Activated naive CD8-positive, alpha-beta T cell treated with anti-CD3 and anti-CD28 coated beads, Interleukin-2, amount 10 ng/mL, durations not matched to agents 7 days and 5 days (primary cell): ENCODE measurements at regions not wholly inside any gene's neighbourhood (a gene's known extent, or its start where the extent isn't known, plus 50 kb on each side); places are given as distances from the start of the nearest gene placed in this dataset.

ENCODE experiments used
- ATAC-seq: fragments of 150-1000 bp; cut with Tn5 transposase; one replicate; pipeline ENCODE4 v1.10.0; 2021; ENCODE audit warnings: low read depth, moderate library complexity
- POLR2A ChIA-PET: fragments of 350-600 bp; sonication (Branson Sonifier 250); formaldehyde crosslinking; loops from one replicate; lab custom pipeline; 2021; ENCODE audit warnings: antibody characterized with exemption; lab: Charles Lee
- DNase-seq: peaks from one replicate; pipeline ENCODE4 v3.0.0; 2021
- H3K27ac Mint-ChIP-seq: one replicate; pipeline ENCODE4 v1.8.0; 2022; ENCODE audit warnings: mild to moderate bottlenecking, mixed read lengths
- H3K27me3 Mint-ChIP-seq: one replicate; pipeline ENCODE4 v1.8.0; 2022; ENCODE audit warnings: mild to moderate bottlenecking, moderate library complexity, mixed read lengths
- H3K36me3 Mint-ChIP-seq: one replicate; pipeline ENCODE4 v1.8.0; 2021; ENCODE audit warnings: mild to moderate bottlenecking, mixed read lengths
- H3K4me1 Mint-ChIP-seq: one replicate; pipeline ENCODE4 v1.8.0; 2021; ENCODE audit warnings: mixed read lengths
- H3K4me3 Mint-ChIP-seq: one replicate; pipeline ENCODE4 v1.8.0; 2022; ENCODE audit warnings: mild to moderate bottlenecking, moderate library complexity, mixed read lengths
- H3K9me3 Mint-ChIP-seq: one replicate; pipeline ENCODE4 v1.8.0; 2021; ENCODE audit warnings: mixed read lengths

DNA sequence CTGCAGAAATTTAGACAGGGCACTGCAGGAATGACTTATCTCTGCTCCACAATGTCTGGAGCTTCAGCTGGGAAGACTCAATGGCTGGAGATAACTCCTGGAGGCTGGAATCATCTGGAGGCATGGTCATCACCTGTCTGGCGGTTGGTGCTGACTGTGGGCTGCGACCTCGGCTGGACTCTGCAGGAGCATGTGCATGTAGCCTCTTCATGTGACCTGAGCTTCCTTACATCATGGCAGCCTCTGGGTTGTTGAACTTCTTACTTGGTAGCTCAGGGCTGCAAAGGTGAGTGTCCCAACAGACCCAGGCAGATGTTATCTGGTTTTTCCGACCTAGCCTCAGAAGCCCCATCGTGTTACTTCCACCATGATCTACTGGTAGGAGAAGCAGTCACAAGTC lies 188.2 kb upstream of the RPL38 start:
- H3K27ac Mint-ChIP-seq = no peak overlapping the region
- POLR2A ChIA-PET = no interaction called here
- DNase-seq = no peak
- H3K4me1 Mint-ChIP-seq = peaks cover 16% of the 10 kb centered on the region
- no peak overlapping the region for H3K4me3 Mint-ChIP-seq
- H3K9me3 Mint-ChIP-seq = no peaks in the 10 kb centered on the region
- ATAC-seq = no peak
- peaks cover 13% of the 10 kb centered on the region for H3K27me3 Mint-ChIP-seq
- no peaks in the 10 kb centered on the region for H3K36me3 Mint-ChIP-seq

DNA sequence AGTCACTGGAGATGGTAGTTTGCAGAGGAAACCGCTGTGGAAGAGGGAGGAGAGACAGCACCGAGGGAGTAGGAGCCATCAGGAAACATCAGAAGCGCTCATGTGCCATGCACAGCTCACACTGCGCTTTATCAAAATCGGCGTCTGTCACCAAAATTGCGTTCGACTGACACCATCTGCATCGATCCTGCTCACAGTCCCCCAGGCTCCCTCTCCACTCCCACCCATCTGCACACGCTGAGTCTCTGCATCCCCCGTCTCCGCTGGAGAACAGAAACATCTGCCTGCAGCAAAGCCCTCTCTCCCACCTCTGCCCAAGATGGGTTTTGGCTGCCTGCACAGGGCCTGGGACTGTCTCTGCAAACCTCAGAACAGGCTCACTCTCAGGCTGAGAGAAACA lies 187.5 kb upstream of the RPL38 start:
- Mint-ChIP-seq H3K4me1 (peaks cover 17% of the 10 kb centered on the region), H3K4me3 (no peak overlapping the region), H3K36me3 (no peaks in the 10 kb centered on the region), H3K9me3 (no peaks in the 10 kb centered on the region), H3K27ac (no peak overlapping the region), H3K27me3 (peaks cover 13% of the 10 kb centered on the region)
- no peak for ATAC-seq
- DNase-seq = no peak
- POLR2A ChIA-PET = no interaction called here

DNA sequence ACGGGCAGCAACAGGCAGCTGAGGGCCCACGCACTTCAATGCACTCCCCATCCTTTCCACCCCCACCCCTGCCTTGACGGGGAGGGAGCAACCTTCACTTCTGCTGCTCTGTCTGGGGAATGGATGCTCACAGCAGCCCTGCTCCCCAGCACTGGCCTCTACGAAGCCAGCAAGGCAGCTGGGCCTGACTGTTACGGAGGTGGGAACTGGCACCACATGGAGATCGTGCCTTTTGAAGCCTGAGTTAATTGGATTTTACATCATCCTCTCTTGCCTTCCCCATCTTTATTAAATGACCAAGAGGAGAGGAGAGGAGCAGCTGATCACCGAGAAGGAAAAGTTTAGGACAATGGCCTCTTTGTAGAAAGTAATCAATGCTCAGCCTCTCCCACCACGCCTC lies 187.0 kb upstream of the RPL38 start:
- DNase-seq = no peak
- H3K27ac Mint-ChIP-seq = no peak overlapping the region

DNA sequence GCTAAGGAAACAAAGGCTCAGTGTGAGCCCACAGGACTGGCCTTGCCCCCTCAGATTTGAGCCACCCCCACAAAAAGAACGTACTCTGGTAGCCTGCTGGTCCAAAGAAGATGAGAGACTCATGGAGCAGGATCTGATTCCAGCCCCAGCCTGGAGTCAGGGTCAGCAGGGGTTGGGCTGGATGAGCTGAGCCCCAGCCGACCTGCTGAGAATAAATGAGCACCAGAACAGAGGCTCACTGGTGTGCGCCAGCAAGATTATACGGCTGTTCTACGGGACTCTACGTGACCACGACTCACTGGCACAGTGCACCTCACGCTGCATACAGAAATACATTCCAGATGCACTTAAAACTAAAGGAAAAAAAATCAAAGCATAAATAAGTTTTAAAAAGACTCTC lies 186.0 kb upstream of the RPL38 start:
- peaks cover 14% of the 10 kb centered on the region for H3K4me1 Mint-ChIP-seq
- POLR2A ChIA-PET = no interaction called here
- no peak overlapping the region for H3K4me3 Mint-ChIP-seq
- no peaks in the 10 kb centered on the region for H3K9me3 Mint-ChIP-seq
- DNase-seq = no peak
- H3K27ac Mint-ChIP-seq = no peak overlapping the region
- ATAC-seq = no peak
- no peaks in the 10 kb centered on the region for H3K36me3 Mint-ChIP-seq
- peaks cover 11% of the 10 kb centered on the region for H3K27me3 Mint-ChIP-seq

More for the DNA sequence above, 187.0 kb upstream of the RPL38 start:
- POLR2A ChIA-PET = no interaction called here
- Mint-ChIP-seq H3K4me3 (no peak overlapping the region), H3K4me1 (peaks cover 17% of the 10 kb centered on the region), H3K36me3 (no peaks in the 10 kb centered on the region), H3K27me3 (peaks cover 13% of the 10 kb centered on the region), H3K9me3 (no peaks in the 10 kb centered on the region)
- no peak for ATAC-seq

DNA sequence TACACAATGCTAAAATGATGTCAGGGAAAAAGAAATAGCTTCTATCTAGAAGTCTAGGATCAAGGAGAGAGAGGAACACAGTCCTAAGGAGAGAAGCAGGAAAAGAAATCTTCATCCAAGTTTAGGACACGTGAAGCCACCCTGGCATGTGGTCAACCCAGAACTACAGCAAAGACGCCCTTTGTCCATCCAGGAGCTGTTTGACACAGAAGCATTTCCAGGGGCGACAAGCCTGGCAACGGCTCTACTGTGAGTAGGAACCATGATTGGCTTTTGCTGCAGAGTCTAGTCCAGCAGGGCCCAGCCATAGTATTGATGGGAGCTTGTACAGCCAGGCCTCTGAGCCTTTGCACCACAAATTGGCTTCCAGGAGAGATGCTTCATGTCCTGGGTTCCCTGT lies 185.4 kb upstream of the RPL38 start:
- no peak for ATAC-seq
- POLR2A ChIA-PET = no interaction called here
- no peak for DNase-seq
- no peaks in the 10 kb centered on the region for H3K9me3 Mint-ChIP-seq
- peaks cover 7% of the 10 kb centered on the region for H3K27me3 Mint-ChIP-seq
- no peak overlapping the region for H3K4me3 Mint-ChIP-seq
- H3K36me3 Mint-ChIP-seq = no peaks in the 10 kb centered on the region
- peaks cover 10% of the 10 kb centered on the region for H3K4me1 Mint-ChIP-seq
- H3K27ac Mint-ChIP-seq = no peak overlapping the region

DNA sequence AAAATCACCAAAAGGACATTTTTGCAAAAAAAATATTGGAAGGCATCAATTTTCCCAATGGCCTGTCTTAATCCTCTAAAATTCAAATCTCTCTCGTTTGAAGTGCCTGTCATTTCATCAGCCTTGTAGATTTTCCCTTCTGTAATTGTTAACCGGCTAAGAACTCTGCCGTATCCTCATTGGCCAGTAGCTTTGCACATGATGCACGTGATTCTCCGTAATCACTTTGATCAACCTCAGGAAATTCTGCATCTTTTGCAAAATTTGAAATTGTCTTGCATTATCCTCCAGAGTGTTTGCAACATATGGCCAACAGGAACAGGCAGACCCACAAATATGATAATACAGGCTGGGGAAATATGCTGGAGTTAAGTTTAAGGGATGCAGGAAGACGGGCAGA lies 184.2 kb upstream of the RPL38 start:
- no peak for DNase-seq
- H3K27me3 Mint-ChIP-seq = no peaks in the 10 kb centered on the region
- POLR2A ChIA-PET = no interaction called here

DNA sequence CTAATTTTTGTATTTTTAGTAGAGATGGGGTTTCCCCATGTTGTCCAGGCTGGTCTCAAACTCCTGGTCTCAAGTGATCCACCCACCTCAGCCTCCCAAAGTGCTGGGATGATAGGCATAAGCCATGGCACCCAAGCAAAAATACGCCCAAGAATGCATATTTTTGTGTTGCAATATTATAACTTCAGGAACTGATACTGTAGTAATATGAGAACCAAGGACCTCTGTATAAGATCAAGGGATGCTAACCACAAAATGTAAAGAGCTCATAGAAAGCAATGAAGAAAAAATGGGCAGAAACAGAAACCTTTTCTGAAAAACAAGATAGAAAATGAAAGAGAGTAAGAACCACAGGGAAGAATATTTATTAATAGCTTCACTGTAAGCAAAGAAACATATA lies 183.6 kb upstream of the RPL38 start:
- ATAC-seq (no peak), DNase-seq (no peak)
- peaks cover 8% of the 10 kb centered on the region for H3K4me1 Mint-ChIP-seq
- POLR2A ChIA-PET = no interaction called here
- H3K9me3 Mint-ChIP-seq = no peaks in the 10 kb centered on the region
- no peaks in the 10 kb centered on the region for H3K27me3 Mint-ChIP-seq
- H3K36me3 Mint-ChIP-seq = no peaks in the 10 kb centered on the region
- H3K27ac Mint-ChIP-seq = no peak overlapping the region
- no peak overlapping the region for H3K4me3 Mint-ChIP-seq

More for the DNA sequence above, 184.2 kb upstream of the RPL38 start:
- Mint-ChIP-seq H3K4me3 (no peak overlapping the region), H3K36me3 (no peaks in the 10 kb centered on the region), H3K27ac (no peak overlapping the region), H3K4me1 (peaks cover 8% of the 10 kb centered on the region), H3K9me3 (no peaks in the 10 kb centered on the region)
- ATAC-seq = no peak

DNA sequence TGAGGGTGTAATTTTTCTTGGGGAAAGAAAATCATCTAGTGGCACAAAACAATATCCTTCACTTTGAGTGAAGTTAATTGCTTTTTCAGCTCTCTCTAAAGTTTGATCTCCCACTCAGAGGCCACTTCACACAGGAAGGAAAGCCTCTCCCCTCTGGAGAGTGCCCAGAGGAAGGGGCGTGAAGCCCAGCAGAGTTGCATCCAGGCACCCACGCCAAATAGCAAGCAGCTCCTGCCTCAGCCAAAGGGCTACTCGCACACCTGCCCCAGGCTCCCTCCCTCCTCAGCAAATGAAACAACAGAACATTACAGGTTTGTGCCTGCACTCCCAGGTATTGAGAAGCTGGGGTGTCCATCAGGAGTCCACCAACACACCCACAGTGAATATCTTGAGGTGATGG lies 183.0 kb upstream of the RPL38 start:
- Mint-ChIP-seq H3K36me3 (no peaks in the 10 kb centered on the region), H3K4me1 (peaks cover 8% of the 10 kb centered on the region), H3K4me3 (no peak overlapping the region), H3K9me3 (no peaks in the 10 kb centered on the region), H3K27ac (no peak overlapping the region), H3K27me3 (no peaks in the 10 kb centered on the region)
- POLR2A ChIA-PET = no interaction called here
- ATAC-seq (no peak), DNase-seq (no peak)

DNA sequence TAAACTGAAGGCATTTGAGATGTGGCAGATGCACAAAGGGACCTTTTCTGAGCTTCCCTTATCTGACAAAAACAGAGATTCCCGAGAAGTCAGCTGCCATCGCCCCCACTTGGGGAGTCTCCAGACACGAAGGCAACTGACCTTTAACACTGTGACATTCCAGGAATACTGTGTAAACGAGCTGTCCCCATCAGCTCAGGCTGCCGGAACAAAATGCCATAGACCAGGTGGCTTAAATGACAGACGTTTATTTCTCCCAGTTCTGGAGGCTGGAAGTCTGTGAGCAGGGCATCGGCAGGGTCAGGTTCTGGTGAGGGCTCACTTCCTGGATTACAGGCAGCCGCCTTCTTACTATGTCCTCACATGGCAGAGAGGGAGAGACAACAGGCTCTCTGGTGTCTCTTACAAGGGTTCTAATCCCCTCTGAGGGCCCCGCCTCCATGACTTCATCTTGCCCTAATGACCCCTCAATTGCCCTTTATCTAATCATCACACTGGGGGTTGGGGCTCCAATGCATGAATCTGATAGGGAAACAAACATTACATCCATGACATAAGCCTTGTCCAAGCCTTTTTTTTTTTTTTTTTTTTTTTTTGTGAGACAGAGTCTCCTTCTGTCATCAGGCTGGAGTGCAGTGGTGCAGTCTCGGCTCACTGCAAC lies 178.5 kb upstream of the RPL38 start:
- DNase-seq (no peak), ATAC-seq (no peak)
- Mint-ChIP-seq H3K27me3 (peaks cover 7% of the 10 kb centered on the region), H3K4me3 (no peak overlapping the region), H3K36me3 (no peaks in the 10 kb centered on the region), H3K9me3 (no peaks in the 10 kb centered on the region), H3K4me1 (peaks cover 4% of the 10 kb centered on the region), H3K27ac (no peak overlapping the region)
- POLR2A ChIA-PET = no interaction called here

DNA sequence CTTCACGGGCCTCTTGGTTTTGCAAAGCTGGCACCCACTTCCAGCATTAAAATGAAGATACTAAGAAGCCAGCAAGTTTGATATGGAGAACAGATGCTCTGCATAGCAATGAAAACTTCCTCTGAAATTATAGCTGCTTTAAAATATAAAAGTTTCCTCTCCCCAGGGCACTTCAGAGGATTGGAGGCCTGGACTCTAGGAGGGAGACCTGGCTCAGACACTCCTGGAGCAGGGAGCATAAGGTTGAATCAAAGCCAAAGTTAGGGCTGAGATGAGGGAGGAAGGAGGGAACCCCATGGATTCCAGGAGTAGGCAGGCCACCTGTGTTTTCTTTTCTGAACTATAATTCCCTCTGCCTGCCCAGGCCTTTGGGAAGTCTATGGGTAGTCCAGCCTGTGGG lies 176.0 kb upstream of the RPL38 start:
- Mint-ChIP-seq H3K27me3 (peaks cover 18% of the 10 kb centered on the region), H3K36me3 (no peaks in the 10 kb centered on the region), H3K4me3 (no peak overlapping the region), H3K4me1 (peaks cover 2% of the 10 kb centered on the region), H3K9me3 (no peaks in the 10 kb centered on the region), H3K27ac (no peak overlapping the region)
- ATAC-seq (no peak), DNase-seq (no peak)
- POLR2A ChIA-PET = no interaction called here

DNA sequence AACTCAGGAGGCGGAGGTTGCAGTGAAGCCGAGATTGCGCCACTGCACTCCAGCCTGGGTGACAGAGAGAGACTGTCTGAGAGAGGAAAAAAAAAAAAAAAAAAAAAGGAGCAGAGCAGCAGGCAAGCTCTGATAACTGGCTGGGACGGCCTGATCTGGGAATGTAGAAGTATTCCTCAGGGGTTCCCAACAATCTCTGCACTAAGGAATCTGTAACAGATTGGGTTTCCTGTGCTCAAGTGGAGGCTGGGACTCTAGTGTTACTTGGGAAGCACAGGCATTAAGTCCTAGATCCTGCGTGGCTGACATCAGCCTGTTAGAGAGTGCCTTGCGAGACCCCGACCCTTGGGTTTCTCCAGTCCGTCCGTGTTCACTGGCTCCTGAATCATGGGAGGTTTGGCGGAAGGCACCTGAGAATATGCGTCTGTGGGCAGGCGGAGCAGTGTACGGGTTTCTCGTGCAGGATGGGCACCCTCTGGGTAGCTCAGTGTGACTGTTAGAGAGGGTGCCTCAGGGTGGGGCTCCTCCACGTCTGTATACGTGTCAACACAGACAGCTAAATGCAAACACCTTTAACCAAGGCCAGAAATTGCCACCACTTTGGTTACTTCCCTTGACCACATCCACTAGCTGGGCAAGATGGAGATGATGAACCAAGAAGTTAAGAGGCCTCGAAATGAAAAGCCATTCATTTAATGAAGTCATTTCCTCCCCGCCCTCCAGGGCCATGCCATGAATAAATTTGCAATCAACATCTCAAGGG lies 174.9 kb upstream of the RPL38 start:
- H3K4me1 Mint-ChIP-seq = peaks cover 2% of the 10 kb centered on the region
- H3K4me3 Mint-ChIP-seq = no peak overlapping the region
- POLR2A ChIA-PET = no interaction called here
- no peaks in the 10 kb centered on the region for H3K9me3 Mint-ChIP-seq
- peaks cover 21% of the 10 kb centered on the region for H3K27me3 Mint-ChIP-seq
- H3K27ac Mint-ChIP-seq = no peak overlapping the region
- DNase-seq = no peak
- no peak for ATAC-seq
- H3K36me3 Mint-ChIP-seq = no peaks in the 10 kb centered on the region

DNA sequence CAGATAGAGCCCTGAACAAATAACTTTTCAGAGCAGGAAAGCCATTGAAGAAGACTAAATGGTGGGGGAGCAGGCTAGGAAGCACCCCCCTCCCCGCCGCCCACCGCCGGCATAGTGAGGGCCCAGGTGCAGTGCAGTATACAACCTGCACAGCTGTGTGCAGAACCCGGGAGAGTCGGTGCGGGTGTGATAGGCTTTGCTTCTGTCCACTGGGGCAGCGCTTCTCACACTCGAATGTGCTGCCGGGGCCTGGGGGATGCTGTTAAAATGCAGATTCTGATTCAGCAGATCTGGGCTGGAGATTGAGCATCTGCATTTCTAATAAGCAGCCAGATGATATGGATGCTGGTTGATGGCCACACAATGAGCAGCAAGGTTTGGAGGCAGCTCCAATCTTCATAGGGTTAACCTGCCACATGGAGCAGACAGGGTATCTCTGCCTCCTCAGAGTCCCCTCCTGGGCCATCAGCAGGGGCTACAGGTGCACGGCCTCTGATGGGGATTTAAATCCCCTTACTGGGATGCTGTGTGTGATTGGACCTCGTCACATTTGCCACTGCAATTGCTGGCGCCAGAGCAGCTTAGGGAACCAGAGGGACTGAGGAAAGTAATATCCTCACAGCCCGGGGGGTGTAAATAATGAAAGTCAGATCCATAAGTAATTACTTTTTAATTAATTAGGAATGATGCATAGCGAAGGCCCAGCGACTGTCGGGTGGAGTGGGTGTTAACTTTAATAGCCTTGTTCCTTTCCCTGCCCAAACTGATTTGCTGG lies 172.0 kb upstream of the RPL38 start:
- peaks cover 24% of the 10 kb centered on the region for H3K27me3 Mint-ChIP-seq
- H3K36me3 Mint-ChIP-seq = no peaks in the 10 kb centered on the region
- POLR2A ChIA-PET = no interaction called here
- no peaks in the 10 kb centered on the region for H3K9me3 Mint-ChIP-seq
- H3K4me1 Mint-ChIP-seq = peaks cover 3% of the 10 kb centered on the region
- no peak overlapping the region for H3K4me3 Mint-ChIP-seq
- no peak overlapping the region for H3K27ac Mint-ChIP-seq
- DNase-seq (no peak), ATAC-seq (no peak)

DNA sequence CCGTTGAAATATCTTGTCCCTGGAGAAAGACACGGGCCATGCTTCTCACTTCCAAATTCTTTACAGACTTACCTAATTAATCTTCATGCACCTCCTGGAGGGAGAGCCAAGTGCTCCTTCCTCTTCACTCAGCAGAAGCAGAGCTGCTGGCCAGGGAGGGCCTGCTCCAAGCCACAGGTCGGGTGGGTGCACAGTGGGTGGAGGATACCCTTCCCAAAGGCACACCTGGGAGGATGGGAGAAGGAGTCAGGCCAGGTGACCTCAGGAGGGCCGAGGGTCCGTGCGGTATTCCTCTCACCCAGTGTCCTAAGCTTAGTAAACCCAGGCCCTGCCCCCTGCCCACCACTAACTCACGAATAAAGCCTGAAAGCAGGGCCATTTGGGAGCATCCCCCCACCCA lies 171.3 kb upstream of the RPL38 start:
- H3K4me3 Mint-ChIP-seq = no peak overlapping the region
- DNase-seq (no peak), ATAC-seq (no peak)
- H3K27me3 Mint-ChIP-seq = peaks cover 29% of the 10 kb centered on the region
- H3K4me1 Mint-ChIP-seq = peaks cover 3% of the 10 kb centered on the region
- no peak overlapping the region for H3K27ac Mint-ChIP-seq
- H3K36me3 Mint-ChIP-seq = no peaks in the 10 kb centered on the region
- no peaks in the 10 kb centered on the region for H3K9me3 Mint-ChIP-seq
- POLR2A ChIA-PET = no interaction called here

DNA sequence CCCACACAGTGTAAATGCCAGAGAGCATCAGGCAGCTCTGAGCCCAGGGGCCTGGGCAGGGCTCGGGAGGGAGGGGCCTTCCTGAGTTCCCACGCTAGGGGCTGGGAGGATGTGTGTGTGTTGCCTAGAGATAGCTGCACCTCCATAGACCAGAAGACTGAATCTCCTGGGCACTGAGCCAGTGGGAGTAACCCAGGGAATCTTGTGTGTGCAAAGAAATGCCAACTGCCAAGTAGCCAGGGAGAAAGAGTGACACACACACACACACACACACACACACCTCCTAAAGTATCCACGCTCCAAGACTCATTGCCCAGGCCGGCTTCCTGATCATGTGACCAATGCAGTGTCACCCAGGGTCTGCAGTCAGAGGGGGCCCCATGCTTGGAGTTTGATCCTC lies 166.2 kb upstream of the RPL38 start:
- Mint-ChIP-seq H3K27ac (no peak overlapping the region), H3K27me3 (peaks cover 16% of the 10 kb centered on the region), H3K4me1 (peaks cover 2% of the 10 kb centered on the region), H3K4me3 (no peak overlapping the region), H3K36me3 (no peaks in the 10 kb centered on the region), H3K9me3 (no peaks in the 10 kb centered on the region)
- DNase-seq (no peak), ATAC-seq (no peak)
- POLR2A ChIA-PET = interaction anchor here (0.5 kb wide), 1 partner anchor 30 kb away, joined by 3 read pairs; no protein-coding TSS in a partner anchor
